GM21515 (cell line): ENCODE measurements at regions not wholly inside any gene's neighbourhood (a gene's known extent, or its start where the extent isn't known, plus 50 kb on each side); places are given as distances from the start of the nearest gene placed in this dataset.
"Not testable (repeated sequence)": the region's sequence is repeated elsewhere in the genome, so short reads cannot be mapped to it uniquely, and the experiment has no call there.

Source experiments
- ATAC-seq: cut with Tn5 transposase; IDR thresholded peaks from one replicate; pipeline ENCODE4 v1.9.1; 2021; ENCODE audit not compliant: unreplicated experiment

DNA sequence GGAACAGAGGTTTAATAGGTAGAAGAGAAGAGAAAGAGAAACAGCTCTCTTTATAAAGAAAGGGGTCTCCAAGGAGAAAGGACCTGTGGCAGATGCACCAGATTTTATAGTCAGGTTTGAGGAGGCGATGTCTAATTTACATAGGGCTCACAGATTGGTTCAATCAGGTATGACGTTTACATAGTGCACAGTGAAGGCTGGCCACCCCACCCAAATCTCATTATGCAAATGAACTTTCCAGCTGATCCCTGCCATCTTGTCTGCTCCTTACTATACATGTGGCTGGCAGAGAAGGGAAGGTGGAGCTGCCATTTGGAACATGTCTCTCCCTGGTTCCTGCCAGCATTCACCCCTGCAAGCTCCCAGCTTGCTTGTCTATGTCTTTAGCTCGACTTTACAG, 557.8 kb downstream of the SUCLG1 start:
- no peak for ATAC-seq

DNA sequence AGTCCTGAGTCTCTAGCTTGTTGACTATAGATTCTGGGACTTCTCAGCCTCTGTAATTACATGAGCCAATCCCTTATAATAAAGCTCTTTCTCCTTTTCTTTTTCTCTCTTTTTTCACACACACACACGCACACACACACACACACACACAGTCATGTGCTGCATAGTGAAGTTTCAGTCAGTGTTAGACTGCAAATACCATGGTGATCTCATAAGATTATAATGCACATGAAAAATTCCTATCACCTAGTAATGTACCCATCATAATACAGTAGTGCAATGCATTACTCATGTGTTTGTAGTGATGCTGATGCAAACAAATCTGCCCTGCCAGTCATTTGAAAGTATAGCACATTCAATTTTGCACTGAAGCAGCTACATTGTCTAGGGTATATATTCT, 558.2 kb downstream of the SUCLG1 start:
- no peak for ATAC-seq

DNA sequence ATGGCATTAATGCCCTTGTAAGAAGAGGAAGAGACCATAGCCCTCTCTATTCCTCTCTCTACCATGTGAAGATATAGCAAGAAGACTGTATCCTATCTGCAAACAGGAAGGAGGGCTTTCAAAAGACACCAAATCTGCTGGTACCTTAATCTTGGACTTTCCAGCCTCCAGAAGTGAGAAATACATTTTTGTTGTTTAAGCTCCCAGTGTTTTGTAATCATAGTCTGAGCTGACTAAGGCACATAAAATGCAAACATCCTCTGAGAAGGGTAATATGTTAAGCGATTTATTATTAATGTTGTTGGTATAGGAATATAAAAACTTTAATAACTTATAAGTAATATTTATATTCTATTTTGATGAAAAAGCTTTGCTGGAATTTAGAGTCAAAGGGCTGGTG, 559.8 kb downstream of the SUCLG1 start:
- no peak for ATAC-seq

DNA sequence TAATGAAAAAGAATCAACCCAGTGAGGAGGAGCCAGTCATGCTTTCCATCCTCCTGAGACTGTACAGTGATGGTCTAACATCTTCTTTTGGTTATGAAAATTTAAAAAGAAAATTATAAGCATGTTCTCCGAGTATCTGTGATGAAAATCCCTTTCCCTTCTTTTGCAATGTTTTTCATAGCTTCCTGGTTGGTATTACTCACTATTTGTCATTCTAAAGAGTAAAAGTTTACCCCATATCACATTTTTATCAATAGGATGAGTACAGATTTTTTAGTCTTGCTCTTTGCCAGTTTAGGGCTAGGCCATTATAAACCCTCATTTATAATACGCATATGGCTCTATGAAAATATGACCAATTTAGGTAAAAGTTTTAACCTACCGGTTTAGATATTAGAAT, 564.1 kb downstream of the SUCLG1 start:
- ATAC-seq: no peak

DNA sequence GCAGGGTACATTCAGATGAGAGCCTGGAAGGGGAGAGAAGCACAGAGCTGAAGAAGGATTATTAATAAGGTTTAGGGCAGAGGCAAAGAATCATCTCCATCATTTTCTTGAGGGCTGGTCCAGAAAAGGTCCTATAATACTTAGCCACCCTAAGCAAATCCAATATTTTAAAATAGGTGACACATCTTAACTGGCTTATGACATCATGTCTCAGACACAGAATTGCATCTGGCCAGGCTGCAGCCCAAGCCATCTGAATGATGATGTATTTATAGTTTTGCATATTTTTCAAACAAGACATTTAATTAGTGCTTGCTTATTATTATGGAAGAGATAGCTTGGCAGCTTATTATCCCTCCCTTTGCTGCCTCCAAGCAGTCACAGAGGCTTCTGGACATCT, 571.3 kb downstream of the SUCLG1 start:
- ATAC-seq: no peak

DNA sequence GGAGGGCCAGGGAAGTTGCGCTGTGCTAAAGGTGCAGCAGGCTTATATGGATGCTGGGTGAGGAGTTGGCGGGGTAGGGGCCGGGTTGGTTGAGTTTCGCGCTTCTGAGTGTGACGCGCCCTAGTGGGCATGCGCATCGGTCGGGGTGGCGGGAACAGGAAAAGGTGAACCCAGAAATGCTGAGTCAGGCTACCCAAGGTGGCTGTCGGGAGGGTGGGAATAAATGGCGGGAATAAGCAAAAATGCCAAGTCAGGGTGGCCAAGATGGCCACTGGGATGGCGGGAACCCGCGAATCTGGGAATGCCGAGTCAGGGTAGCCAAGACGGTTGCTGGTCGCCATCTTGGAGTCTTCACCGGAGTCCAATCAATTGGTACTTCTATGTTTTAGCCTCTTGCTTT, 580.0 kb downstream of the SUCLG1 start:
- ATAC-seq: no peak

DNA sequence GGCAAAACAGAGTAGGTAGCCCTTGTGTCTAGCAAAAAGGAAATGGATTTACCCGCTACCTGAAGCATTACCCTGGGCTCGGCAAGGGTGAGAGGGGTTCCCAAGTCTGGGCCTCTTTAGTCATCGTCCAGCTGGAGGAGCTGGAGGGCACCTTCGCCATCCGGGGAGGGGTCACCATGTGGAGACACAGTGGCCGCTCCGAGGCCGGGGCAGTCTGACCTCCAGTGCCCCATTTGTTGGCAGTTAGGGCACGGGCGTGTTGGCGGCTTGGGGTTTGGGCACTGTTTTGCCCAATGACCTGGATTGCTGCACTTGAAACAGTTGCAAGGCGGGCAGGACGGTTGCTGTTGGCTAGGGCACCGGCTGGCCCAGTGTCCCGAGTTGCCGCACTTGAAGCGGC, 581.8 kb downstream of the SUCLG1 start:
- ATAC-seq: not testable (repeated sequence)

DNA sequence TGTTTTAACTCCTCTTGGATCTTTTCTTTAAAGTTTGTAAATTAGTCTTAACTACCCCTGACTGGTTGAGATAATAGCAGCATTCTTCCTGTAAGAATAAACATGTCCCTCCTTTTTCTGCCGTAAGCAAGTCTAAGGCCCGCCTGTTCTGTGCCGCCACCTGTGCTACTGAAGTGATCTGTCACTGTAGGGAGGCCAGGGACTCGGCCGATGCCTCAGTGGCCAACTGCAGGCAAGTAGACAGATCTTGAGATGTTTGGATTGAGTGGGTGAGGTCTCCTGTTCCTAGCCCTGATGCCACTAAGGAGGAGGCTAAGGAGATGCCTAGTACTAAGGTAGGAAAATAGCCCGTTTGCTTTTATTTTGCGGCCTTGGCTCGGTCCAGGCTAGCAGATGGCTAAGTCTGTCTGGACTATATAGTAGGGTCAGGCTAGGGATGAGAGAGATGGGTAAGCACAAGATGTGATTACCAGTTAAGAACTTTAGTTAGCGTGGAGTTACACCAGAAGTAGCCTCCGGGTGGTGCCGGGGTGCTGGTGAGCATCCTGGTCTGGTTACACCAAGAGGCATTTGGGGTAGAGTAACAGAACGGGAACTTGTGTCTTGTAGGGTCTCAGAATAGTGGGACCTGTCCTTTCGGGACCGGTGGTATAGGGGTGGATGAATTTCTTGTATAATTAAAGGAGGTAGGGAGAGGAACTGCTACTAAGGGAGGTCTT, 584.2 kb downstream of the SUCLG1 start:
- ATAC-seq: no peak

DNA sequence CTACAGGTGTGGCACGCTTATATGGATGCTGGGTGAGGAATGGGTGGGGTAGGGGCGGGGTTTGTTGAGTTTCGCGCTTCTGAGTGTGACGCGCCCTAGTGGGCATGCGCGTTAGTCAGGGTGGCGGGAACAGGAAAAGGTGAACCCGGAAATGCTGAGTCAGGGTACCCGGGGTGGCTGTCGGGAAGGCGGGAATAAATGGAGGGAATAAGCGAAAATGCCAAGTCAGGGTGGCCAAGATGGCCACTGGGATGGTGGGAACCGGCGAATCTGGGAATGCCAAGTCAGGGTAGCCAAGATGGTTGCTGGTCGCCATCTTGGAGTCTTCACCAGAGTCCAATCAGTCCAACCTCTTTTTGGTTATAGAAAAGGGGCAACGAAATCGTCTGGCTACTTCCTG, 585.0 kb downstream of the SUCLG1 start:
- ATAC-seq: no peak

DNA sequence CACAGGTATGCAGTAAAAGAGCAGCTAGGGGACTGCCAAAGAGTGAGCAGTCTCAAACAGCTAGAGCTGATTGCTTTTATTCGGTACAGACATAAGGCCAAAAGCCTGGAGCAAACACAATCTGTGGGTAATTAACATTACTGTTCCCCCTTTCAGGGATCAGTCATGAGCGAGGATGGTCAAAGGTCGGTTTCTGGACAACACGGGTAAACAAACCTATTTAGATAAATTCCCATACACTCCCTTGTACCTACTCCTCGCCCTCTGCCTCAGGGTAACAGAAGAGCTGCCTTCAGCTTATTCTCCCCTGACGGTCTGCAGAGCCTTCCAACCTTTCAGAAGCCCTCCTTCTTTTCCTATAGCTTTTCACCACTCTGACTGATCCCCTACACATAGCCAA, 586.0 kb downstream of the SUCLG1 start:
- no peak for ATAC-seq

DNA sequence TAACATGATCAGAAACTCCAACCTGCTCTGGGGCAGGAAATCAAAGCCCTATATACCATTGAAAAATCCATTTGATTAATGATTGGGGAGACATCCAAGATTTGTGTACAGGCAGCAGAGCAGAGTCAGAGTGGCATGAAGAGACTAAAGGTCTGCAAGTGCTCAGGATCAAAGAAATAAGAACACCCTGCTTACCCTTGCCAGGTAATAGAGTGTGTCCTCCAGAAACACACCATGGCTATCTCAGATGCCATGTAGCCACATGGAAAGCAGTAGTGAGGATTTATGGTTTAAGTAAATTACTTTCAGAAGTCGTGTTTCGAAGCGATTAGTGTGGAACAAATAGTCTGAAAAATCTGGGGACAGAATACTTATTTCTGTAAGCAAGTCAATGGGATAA, 592.9 kb downstream of the SUCLG1 start:
- no peak for ATAC-seq

DNA sequence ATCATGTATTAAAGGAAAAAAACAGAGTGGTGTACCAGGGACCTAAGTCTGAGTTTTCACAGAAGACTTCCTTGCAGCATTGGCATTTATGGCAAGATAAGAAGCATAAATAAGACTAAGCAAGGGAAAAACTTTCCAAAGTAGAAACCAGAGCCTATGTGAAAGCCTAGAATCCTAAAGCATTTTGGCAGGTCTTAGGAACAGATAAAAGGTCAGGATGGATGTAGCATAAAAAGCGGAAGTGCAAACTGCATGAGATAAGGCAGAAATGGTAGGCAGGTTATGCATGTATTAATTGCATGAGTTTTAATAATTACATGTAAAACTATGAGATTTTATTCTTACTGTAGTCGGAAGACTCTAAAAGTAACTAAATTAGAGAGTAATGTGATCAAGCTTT, 596.5 kb downstream of the SUCLG1 start:
- no peak for ATAC-seq

DNA sequence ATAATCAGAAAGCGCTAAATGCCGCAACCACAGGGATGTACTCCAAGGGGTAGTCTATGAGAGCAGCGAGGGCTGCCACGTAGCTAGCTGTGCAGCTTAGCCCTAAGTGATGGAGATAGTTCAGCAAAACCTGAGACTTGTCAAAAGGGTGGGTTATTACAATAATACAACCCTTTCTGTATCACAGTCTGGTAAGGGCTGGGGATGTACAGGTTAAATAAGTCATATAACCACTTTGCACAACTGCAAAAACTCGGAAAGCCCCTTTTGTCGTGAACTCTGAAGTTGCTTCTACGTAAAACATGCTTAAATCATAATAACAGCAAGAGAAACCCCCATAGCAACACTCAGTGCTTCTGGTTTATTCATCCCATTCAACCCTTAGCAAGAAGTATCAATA, 598.8 kb downstream of the SUCLG1 start:
- no peak for ATAC-seq

DNA sequence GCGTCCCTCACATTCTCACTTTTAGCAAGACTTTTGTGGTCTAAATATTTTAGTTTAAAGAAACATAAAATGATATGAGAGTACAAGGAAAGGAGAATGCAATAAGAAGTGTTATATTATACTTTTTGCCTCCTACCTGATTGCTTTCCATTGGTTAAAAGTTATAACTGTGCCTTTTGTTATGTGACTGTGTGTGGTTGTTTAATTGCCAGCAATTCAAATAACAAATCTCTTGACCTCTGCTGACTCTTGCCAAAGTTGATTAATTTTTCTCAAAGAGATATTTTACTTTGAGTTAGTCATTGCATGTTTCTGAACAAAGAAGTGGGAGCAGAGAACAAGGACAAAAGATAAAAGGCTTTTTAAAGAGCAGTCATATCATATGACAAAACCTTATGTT, 599.5 kb downstream of the SUCLG1 start:
- no peak for ATAC-seq

DNA sequence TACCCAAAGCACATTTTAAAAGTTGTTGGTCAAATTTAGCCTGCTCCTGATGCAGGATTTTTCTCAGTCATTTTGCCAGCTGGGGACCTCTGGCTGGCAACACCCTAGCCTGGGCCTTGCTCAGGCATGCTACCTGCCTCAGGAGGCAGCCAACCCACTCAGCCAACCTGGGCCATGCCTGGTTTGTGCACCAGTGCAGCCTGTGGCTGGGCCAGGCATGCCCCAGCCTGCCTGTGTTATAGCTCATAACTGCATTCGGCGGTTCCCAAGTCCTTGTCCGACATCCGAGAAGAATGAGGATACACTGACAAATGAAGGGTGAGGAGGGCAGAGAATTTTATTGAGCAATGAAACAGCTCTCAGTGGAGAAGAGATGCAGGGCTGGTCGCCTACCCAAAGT, 608.0 kb downstream of the SUCLG1 start:
- no peak for ATAC-seq

DNA sequence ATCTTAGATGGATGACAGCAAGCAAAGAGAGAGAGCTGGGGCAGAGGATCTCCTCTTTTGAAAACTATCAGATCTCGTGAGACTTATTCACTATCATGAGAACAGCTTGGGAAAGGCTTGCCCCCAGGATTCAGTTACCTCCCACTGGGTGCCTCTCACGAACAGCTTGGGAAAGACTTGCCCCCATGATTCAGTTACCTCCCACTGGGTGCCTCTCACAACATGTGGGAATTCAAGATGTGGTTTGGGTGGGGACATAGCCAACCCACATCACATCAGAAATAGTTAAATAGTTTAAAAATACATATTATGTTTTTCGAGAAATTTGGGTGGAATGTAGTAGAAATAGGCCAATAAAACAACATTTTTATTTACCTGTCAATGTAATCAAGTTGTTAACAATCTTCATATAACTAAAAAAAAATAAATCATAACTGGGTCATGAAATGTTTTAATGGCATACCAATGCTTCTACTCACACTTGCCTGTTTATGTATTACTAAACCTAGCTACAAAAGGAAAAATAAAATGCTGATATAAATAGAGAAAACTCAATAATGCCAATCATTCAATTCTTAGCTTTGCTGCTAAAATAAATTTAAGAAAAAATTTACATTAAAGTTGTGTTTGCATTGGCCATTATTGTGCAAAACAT, 608.9 kb downstream of the SUCLG1 start:
- no peak for ATAC-seq

DNA sequence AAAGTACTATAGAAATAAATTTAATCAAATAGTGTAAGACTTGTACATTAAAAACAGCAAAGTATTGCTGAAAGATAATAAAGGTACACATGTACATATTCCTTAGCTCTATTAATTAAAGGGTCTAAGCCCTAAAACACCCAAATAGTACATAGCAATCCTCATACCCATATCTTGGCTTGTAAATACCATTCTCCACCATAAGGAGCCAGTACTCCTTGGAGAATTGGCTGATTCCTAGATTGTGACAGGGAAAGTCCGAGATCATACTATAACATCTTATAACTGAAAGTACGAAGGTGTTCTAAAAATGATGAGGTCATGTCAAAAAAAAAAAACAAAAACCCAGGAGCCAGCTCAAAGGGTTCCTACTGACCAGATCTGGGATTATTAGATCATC, 614.6 kb downstream of the SUCLG1 start:
- ATAC-seq: no peak

DNA sequence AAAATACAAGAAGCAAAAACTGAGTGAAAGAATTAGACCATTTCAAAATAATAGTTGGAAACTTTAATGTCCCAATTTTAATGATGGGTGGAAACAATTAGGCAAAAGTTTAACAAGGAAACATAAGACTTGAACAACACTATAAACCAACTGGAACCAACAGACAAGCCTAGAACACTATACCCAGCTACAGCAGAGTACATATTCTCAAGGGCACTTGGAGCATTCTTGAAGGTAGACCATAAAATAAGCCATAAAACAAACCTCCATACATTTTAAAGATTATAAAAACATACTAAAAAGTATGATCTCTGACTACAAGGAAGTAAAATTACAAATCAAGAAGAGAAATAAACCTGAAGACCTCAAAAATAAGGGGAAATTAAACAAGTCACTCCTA, 616.7 kb downstream of the SUCLG1 start:
- ATAC-seq: no peak

DNA sequence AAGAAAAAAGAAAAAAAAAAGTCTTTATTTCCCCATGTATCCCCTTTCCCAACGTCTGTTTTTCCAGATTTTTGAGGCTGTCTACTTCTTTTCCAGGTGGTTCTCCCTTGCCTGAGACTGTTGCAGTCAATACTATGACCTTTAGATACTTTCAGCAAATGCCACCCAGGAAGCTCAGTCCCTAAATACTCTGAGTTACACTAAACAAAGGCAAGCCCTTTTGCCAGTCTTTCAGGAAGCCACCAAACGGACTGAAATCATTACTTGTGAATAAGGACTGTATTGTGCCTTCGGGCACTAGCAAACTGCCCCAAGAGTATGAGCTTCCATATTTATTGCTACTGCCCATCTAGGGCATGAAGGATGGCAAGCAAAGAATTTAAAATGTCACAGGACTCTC, 621.3 kb downstream of the SUCLG1 start:
- ATAC-seq: no peak

DNA sequence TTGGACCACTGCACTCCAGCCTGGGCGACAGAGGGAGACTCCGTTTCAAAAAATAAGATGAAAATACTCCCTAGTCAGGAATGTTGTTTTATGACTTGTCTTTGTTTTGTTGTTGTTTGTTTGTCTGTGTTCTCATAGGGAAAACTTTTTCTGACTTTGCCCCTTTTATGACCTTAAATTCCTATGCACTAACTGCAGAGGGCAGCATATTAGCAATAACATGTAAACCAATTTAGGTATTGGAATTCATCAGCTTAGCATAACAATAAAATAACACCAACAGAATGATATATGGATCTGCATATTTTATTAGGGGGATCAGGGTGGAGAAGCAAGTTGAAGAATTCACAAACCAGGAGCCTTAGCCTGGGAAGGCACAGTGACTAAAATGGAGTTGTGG, 631.5 kb downstream of the SUCLG1 start:
- no peak for ATAC-seq

DNA sequence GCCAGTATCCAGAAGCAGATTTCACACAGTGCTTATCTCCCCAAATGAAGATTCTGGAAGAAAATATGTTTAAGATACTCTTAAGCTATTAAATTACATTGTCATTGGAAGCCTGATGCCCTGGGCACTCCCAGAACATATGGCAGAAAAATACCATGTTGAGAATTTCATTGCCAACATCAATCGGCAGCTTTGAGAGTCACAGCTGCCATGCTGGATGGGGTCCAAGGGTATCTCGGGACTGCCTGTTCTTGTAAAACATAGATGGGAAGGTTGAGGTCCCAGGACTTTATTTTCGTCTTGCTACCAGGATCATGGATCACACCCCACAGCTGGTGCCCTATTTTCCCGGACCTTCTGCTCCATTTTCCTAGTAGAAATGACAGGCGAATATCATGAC, 632.5 kb downstream of the SUCLG1 start:
- no peak for ATAC-seq

DNA sequence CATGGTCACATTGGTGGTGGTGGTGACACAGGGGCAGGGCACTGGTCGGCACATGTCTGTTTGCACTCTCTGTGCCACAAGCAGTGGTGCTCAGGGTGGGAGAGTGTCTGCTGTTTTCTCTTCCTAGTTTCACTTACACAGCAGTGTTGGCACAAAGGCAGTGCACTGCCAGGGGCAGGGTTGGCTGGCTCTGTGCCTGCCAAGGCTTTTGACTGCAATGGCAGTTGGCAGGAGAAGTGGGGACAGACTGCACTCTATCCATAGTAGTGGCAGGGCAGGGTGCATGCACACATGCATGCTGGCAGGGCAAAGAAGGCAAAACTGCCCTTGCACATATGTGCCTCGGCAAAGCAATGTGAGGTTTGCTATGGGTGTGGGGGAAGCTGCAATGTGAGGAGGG, 635.9 kb downstream of the SUCLG1 start:
- no peak for ATAC-seq

DNA sequence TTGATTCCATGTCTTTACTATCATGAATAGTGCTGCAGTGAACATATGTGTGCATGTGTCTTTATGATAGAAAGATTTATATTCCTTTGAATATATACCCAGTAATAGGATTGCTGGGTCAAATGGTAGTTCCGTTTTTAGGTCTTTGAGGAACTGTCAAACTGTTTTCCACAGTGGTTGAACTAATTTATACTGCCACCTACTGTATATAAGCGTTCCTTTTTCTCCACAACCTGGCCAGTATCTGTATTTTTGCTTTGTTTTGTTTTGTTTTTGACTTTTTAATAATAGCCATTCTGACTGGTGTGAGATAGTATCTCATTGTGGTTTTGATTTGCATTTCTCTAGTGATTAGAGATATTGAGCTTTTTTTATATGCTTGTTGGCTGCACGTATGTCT, 641.6 kb downstream of the SUCLG1 start:
- no peak for ATAC-seq
